ENCODE measurements at regions not wholly inside any gene's neighbourhood (a gene's known extent, or its start where the extent isn't known, plus 50 kb on each side); places are given as distances from the start of the nearest gene placed in this dataset.
A peak's percentile ranks its signal among the peaks of the same experiment; 100 is the strongest.

DNA sequence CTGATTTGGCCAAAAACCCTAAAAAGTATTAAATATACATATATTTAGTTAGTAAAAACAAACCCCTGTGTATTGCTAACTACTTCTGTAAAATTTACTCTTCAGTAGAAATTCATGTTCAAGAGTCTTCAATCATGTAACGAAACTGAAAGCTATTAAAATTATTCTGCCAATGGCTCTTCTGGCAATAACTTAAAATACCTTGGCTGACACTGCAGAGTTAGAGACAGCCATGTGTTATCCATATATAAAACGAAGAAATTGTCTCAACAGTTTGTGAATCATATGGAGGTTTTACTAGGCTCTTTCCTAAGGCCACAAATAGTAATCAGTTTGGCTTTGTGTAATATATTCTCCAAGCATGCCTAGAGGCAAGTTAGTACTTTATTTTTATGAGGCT, 357.2 kb downstream of the COL11A1 start:
- no peak for DNase-seq
- Histone ChIP-seq H3K4me2 (ENCODE audit: low read length) (no peak overlapping the region), H3K36me3 (ENCODE audit: low read depth, low read length) (no peaks in the 10 kb centered on the region), H3K4me1 (ENCODE audit: insufficient read depth, low read length) (no peaks in the 10 kb centered on the region), H3F3A (ENCODE audit: low read length, unreplicated experiment) (no peaks in the 10 kb centered on the region), H2AFZ (ENCODE audit: low read length) (no peak overlapping the region), H3K9me3 (ENCODE audit: low read length) (no peaks in the 10 kb centered on the region), H3K9me2 (replicated peaks; ENCODE audit: low read length) (no peaks in the 10 kb centered on the region), H3K4me3 (ENCODE audit: low read length) (no peak overlapping the region), H4K20me1 (ENCODE audit: low read length) (no peaks in the 10 kb centered on the region), H3K27ac (ENCODE audit: low read length) (no peak overlapping the region), H3K79me2 (ENCODE audit: low read length) (no peaks in the 10 kb centered on the region), H3K27me3 (ENCODE audit: low read length) (peaks cover 29% of the 10 kb centered on the region), H3K9ac (ENCODE audit: low read length) (no peak overlapping the region)
- ATAC-seq = no peak
- ChIA-PET CTCF (no interaction called here), POLR2A (ENCODE audit: unreplicated experiment) (no interaction called here)
- TF ChIP-seq, protein P1, sequence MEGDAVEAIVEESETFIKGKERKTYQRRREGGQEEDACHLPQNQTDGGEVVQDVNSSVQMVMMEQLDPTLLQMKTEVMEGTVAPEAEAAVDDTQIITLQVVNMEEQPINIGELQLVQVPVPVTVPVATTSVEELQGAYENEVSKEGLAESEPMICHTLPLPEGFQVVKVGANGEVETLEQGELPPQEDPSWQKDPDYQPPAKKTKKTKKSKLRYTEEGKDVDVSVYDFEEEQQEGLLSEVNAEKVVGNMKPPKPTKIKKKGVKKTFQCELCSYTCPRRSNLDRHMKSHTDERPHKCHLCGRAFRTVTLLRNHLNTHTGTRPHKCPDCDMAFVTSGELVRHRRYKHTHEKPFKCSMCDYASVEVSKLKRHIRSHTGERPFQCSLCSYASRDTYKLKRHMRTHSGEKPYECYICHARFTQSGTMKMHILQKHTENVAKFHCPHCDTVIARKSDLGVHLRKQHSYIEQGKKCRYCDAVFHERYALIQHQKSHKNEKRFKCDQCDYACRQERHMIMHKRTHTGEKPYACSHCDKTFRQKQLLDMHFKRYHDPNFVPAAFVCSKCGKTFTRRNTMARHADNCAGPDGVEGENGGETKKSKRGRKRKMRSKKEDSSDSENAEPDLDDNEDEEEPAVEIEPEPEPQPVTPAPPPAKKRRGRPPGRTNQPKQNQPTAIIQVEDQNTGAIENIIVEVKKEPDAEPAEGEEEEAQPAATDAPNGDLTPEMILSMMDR (conservative IDR thresholded peaks at IDR 0.05; ENCODE audit: low read depth, low read length) = no peak
- TF ChIP-seq EZH2 (IDR thresholded peaks at IDR 0.05; ENCODE audit: low read length, unreplicated experiment) (no peak), EZH2phosphoT487 (IDR thresholded peaks at IDR 0.05; ENCODE audit: borderline replicate concordance, low read length) (no peak)
- intact Hi-C loops (cut with micrococcal nuclease) = no loop called here
- BruUV-seq (replicated peaks) = no TSS peak

DNA sequence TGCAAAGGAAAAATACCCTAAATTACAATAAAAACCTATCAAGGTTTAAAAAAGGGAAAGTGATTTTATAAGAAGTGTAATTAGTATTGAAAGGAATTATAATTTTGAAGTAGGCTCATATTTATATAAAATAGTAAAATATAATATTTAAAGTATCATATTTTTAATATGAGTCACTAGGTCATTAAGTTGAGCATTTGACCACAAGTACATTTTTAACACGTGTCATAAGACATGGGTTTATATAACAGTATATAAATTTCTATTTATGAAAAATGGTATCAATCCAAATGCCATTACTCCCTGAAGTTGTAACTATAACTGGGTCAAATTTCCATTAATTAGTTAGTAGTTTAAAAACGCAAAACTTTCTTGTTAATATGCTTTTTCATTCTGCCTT, 365.9 kb downstream of the COL11A1 start:
- no TSS peak for BruUV-seq (replicated peaks)
- Histone ChIP-seq H3F3A (ENCODE audit: low read length, unreplicated experiment) (no peaks in the 10 kb centered on the region), H3K9me3 (ENCODE audit: low read length) (no peaks in the 10 kb centered on the region), H4K20me1 (ENCODE audit: low read length) (no peaks in the 10 kb centered on the region), H3K9ac (ENCODE audit: low read length) (no peak overlapping the region), H3K9me2 (replicated peaks; ENCODE audit: low read length) (no peaks in the 10 kb centered on the region), H3K4me2 (ENCODE audit: low read length) (no peak overlapping the region), H3K4me1 (ENCODE audit: insufficient read depth, low read length) (0 out of 2 replicates have a peak, but pooled peaks cover 3% of the 10 kb centered on the region), H3K4me3 (ENCODE audit: low read length) (no peak overlapping the region), H3K27ac (ENCODE audit: low read length) (no peak overlapping the region), H3K79me2 (ENCODE audit: low read length) (no peaks in the 10 kb centered on the region), H2AFZ (ENCODE audit: low read length) (no peak overlapping the region), H3K27me3 (ENCODE audit: low read length) (peaks cover 25% of the 10 kb centered on the region), H3K36me3 (ENCODE audit: low read depth, low read length) (no peaks in the 10 kb centered on the region)
- CTCF ChIA-PET = no interaction called here
- peak; percentile 20 for DNase-seq
- POLR2A ChIA-PET (ENCODE audit: unreplicated experiment) = no interaction called here
- TF ChIP-seq, protein P1 (conservative IDR thresholded peaks at IDR 0.05; ENCODE audit: low read depth, low read length) = no peak
- TF ChIP-seq EZH2phosphoT487 (IDR thresholded peaks at IDR 0.05; ENCODE audit: borderline replicate concordance, low read length) = no peak
- no peak for TF ChIP-seq EZH2 (IDR thresholded peaks at IDR 0.05; ENCODE audit: low read length, unreplicated experiment)
- no peak for ATAC-seq
- intact Hi-C loops (cut with micrococcal nuclease) = no loop called here

GRCh38 chr1:102733491-102734236, 374.7 kb downstream of the COL11A1 start:
- Histone ChIP-seq H4K20me1 (ENCODE audit: low read length) (no peaks in the 10 kb centered on the region), H2AFZ (ENCODE audit: low read length) (no peak overlapping the region), H3K4me3 (ENCODE audit: low read length) (no peak overlapping the region), H3K9me3 (ENCODE audit: low read length) (no peaks in the 10 kb centered on the region), H3K36me3 (ENCODE audit: low read depth, low read length) (no peaks in the 10 kb centered on the region), H3F3A (ENCODE audit: low read length, unreplicated experiment) (no peaks in the 10 kb centered on the region), H3K27me3 (ENCODE audit: low read length) (peaks cover 36% of the 10 kb centered on the region), H3K9ac (ENCODE audit: low read length) (no peak overlapping the region), H3K9me2 (replicated peaks; ENCODE audit: low read length) (no peaks in the 10 kb centered on the region), H3K4me2 (ENCODE audit: low read length) (no peak overlapping the region), H3K27ac (ENCODE audit: low read length) (no peak overlapping the region), H3K79me2 (ENCODE audit: low read length) (no peaks in the 10 kb centered on the region), H3K4me1 (ENCODE audit: insufficient read depth, low read length) (no peaks in the 10 kb centered on the region)
- intact Hi-C loops (cut with micrococcal nuclease) = no loop called here
- DNase-seq = no peak
- ChIA-PET CTCF (no interaction called here), POLR2A (ENCODE audit: unreplicated experiment) (no interaction called here)
- TF ChIP-seq EZH2 (IDR thresholded peaks at IDR 0.05; ENCODE audit: low read length, unreplicated experiment) (no peak), EZH2phosphoT487 (IDR thresholded peaks at IDR 0.05; ENCODE audit: borderline replicate concordance, low read length) (no peak)
- TF ChIP-seq, protein P1 (conservative IDR thresholded peaks at IDR 0.05; ENCODE audit: low read depth, low read length) = no peak
- no peak for ATAC-seq
- BruUV-seq (replicated peaks) = no TSS peak

All from PC-3 (cell line).